ENCODE measurements at regions not wholly inside any gene's neighbourhood (a gene's known extent, or its start where the extent isn't known, plus 50 kb on each side); places are given as distances from the start of the nearest gene placed in this dataset.

- WGBS, 2 donors (ENCODE audit: low coverage in 1 of 2): 80% methylated on average over 10 of the region's 10 CpGs; no CpG with 5 or more reads in 1 of the 2 donors
- intact Hi-C loops (cut with DNase I; ENCODE audit: low total_unique reads) (no loop called here), in situ Hi-C loops (cut with MboI; ENCODE audit: low pct_ligation_motif_present in 1 of 4, low pct_unique_long_range_greater_than_20kb in 1 of 4, low sequenced_read_pairs in 3 of 4) (no loop called here)
- no peaks in the 10 kb centered on the region for H3K9me3 ChIP-seq
- no peak overlapping the region for H3K27ac ChIP-seq
- H3K4me3 ChIP-seq: no peak overlapping the region
- H3K4me1 ChIP-seq: no peaks in the 10 kb centered on the region
- no peaks in the 10 kb centered on the region for H3K27me3 ChIP-seq
- H3K36me3 ChIP-seq: no peaks in the 10 kb centered on the region
- TF ChIP-seq POLR2AphosphoS5 (IDR thresholded peaks at IDR 0.05) (no peak), EP300 (IDR thresholded peaks at IDR 0.05; ENCODE audit: low read depth) (no peak), POLR2A (IDR thresholded peaks at IDR 0.05) (no peak)
- TF ChIP-seq, protein P1, sequence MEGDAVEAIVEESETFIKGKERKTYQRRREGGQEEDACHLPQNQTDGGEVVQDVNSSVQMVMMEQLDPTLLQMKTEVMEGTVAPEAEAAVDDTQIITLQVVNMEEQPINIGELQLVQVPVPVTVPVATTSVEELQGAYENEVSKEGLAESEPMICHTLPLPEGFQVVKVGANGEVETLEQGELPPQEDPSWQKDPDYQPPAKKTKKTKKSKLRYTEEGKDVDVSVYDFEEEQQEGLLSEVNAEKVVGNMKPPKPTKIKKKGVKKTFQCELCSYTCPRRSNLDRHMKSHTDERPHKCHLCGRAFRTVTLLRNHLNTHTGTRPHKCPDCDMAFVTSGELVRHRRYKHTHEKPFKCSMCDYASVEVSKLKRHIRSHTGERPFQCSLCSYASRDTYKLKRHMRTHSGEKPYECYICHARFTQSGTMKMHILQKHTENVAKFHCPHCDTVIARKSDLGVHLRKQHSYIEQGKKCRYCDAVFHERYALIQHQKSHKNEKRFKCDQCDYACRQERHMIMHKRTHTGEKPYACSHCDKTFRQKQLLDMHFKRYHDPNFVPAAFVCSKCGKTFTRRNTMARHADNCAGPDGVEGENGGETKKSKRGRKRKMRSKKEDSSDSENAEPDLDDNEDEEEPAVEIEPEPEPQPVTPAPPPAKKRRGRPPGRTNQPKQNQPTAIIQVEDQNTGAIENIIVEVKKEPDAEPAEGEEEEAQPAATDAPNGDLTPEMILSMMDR (IDR thresholded peaks at IDR 0.05): no peak
- no peak for DNase-seq
Measured at GRCh38 chr2:10236571-10237391, 65.9 kb upstream of the HPCAL1 start.

DNA sequence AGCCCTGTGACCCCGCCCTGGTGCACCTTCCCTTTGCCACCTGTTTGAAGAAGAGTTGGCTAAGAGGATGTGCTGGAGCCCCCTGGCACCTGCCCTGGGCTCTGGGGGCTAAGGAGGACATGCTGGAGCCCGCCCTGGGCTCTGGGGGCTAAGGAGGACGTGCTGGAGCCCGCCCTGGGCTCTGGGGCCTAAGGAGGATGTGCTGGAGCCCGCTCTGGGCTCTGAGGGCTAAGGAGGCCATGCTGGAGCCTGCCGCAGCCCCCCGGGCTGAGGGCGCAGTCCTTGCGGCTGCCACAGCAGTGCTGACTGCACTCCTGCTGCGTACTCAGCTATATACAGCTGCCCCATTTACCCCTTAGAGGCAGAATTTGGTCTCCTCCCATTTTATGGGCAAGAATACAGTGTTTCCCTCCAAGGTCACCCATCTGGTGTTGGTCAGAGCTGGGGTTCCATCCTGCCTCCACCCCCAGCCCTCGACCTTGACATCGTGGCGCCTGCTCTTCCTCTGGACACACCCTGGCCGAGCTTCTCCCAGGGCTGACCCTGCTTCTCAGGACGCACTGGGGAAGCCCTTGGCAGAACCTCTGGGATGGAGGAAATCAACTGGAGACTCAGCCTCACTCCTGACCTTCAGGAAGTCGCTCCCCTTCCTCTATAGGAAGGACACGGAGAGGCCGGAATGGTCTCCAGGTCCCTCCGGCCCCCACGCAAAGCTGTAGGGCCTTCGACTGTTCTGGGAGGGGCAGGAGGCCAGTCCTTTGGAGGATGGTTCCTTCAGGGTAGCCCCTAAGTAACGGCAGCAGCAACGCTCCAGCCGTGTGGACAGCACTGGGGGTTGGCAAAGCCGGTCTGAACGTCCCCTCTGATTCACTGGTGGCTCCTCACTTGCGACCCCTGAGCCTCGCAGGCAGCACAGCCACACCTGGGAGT lies 65.0 kb upstream of the HPCAL1 start:
- 86% methylated on average over 26 of the region's 28 CpGs; no CpG with 5 or more reads in 1 of the 2 donors for WGBS, 2 donors (ENCODE audit: low coverage in 1 of 2)
- in situ Hi-C loops (cut with MboI; ENCODE audit: low pct_ligation_motif_present in 1 of 4, low pct_unique_long_range_greater_than_20kb in 1 of 4, low sequenced_read_pairs in 3 of 4): no loop called here
- no peaks in the 10 kb centered on the region for H3K27me3 ChIP-seq

DNA sequence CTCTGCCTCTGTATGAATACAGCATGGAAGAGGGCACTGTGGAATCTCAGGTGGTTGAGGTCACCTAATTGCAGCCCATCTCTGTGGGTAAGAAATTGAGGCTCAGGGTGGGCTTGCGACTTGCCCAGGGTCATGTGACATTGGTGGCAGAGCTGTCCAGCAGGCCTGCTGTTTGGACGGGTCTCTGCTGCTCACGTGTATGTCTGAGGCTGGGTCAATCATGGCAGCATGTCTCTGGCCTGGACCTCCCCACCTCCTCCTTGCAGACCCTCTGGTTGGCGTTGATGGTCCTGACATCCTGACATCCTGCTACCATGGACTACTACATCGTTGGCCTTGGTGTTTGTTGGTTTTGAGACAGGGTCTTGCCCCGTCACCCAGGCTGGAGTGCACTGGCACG lies 64.3 kb upstream of the HPCAL1 start:
- Histone ChIP-seq H3K4me1 (no peaks in the 10 kb centered on the region), H3K4me3 (no peak overlapping the region), H3K27ac (no peak overlapping the region), H3K9me3 (no peaks in the 10 kb centered on the region), H3K36me3 (no peaks in the 10 kb centered on the region), H3K27me3 (no peaks in the 10 kb centered on the region)
- intact Hi-C loops (cut with DNase I; ENCODE audit: low total_unique reads) (no loop called here), in situ Hi-C loops (cut with MboI; ENCODE audit: low pct_ligation_motif_present in 1 of 4, low pct_unique_long_range_greater_than_20kb in 1 of 4, low sequenced_read_pairs in 3 of 4) (no loop called here)
- DNase-seq: no peak
- TF ChIP-seq EP300 (IDR thresholded peaks at IDR 0.05; ENCODE audit: low read depth): no peak
- no peak for TF ChIP-seq POLR2AphosphoS5 (IDR thresholded peaks at IDR 0.05)
- WGBS, 2 donors (ENCODE audit: low coverage in 1 of 2): 80% methylated on average over 5 of the region's 7 CpGs; no CpG with 5 or more reads in 1 of the 2 donors

More for the DNA sequence above, 65.0 kb upstream of the HPCAL1 start:
- H3K4me3 ChIP-seq: no peak overlapping the region
- DNase-seq: no peak
- TF ChIP-seq POLR2AphosphoS5 (IDR thresholded peaks at IDR 0.05): no peak
- no peak for TF ChIP-seq POLR2A (IDR thresholded peaks at IDR 0.05)
- no peak for TF ChIP-seq EP300 (IDR thresholded peaks at IDR 0.05; ENCODE audit: low read depth)
- TF ChIP-seq, protein P1 (IDR thresholded peaks at IDR 0.05): no peak
- H3K27ac ChIP-seq: no peak overlapping the region
- H3K9me3 ChIP-seq: no peaks in the 10 kb centered on the region
- H3K36me3 ChIP-seq: no peaks in the 10 kb centered on the region
- intact Hi-C loops (cut with DNase I; ENCODE audit: low total_unique reads): no loop called here
- H3K4me1 ChIP-seq: no peaks in the 10 kb centered on the region

DNA sequence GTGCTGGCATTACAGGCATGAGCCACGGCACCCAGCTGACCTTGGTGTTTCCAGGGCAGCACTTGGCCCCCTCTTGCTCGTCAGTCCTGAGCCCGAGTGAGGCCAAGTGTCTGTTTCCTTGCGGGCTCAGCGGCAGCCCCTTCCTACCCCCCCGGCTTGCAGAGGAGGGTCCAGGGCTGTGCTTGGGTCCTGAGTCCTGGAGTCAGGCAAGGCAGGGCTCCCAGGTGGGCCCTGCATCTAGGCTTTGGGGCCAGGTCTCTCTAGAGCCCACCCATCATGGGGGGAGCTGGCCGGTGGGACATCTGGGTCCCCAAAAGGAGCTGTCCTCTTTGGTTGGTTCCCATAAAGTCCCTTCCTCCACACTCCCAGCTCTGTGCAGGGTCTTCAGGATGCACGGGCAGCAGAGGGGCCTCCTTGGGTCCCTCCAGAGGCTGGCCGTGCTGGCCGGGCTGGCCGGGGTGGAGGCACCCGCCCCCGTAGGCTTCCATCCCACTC lies 63.7 kb upstream of the HPCAL1 start:
- TF ChIP-seq EP300 (IDR thresholded peaks at IDR 0.05; ENCODE audit: low read depth) (no peak), POLR2AphosphoS5 (IDR thresholded peaks at IDR 0.05) (no peak), POLR2A (IDR thresholded peaks at IDR 0.05) (no peak)
- TF ChIP-seq, protein P1 (IDR thresholded peaks at IDR 0.05): no peak
- Histone ChIP-seq H3K4me1 (no peaks in the 10 kb centered on the region), H3K27me3 (no peaks in the 10 kb centered on the region), H3K36me3 (no peaks in the 10 kb centered on the region), H3K4me3 (no peak overlapping the region), H3K9me3 (no peaks in the 10 kb centered on the region), H3K27ac (no peak overlapping the region)
- intact Hi-C loops (cut with DNase I; ENCODE audit: low total_unique reads): no loop called here
- in situ Hi-C loops (cut with MboI; ENCODE audit: low pct_ligation_motif_present in 1 of 4, low pct_unique_long_range_greater_than_20kb in 1 of 4, low sequenced_read_pairs in 3 of 4): no loop called here
- WGBS, 2 donors (ENCODE audit: low coverage in 1 of 2): 92% methylated on average over 13 of the region's 13 CpGs; no CpG with 5 or more reads in 1 of the 2 donors
- no peak for DNase-seq
